GM12878 (cell line): ENCODE measurements at regions not wholly inside any gene's neighbourhood (a gene's known extent, or its start where the extent isn't known, plus 50 kb on each side); places are given as distances from the start of the nearest gene placed in this dataset.

Experiments used
- ATAC-seq: fragments of 200-7000 bp; cut with Tn5 transposase; 3 replicates; pipeline ENCODE4 v1.9.1; 2020; ENCODE audit warnings: mild to moderate bottlenecking, moderate library complexity
- BruUV-seq: library from RNA; stranded (reverse); fragments of 400-500 nt; replicated peaks from 2 replicates; lab custom pipeline; 2021; lab: Mats Ljungman, UMichigan
- CTCF ChIA-PET: fragments of 300-600 bp; sonication (Branson Sonifier 250); formaldehyde crosslinking; extraction: SDS; loops from one replicate; lab custom pipeline; 2021; ENCODE audit warnings: inconsistent platforms; lab: Yijun Ruan, JAX
- POLR2A ChIA-PET: fragments of 350-600 bp; formaldehyde crosslinking; extraction: SDS; loops from one replicate; lab custom pipeline; 2021; ENCODE audit warnings: inconsistent platforms; lab: Charles Lee
- RAD21 ChIA-PET: fragments of 300-600 bp; sonication (Branson Sonifier 250); formaldehyde crosslinking; loops from one replicate; lab custom pipeline; 2023; ENCODE audit warnings: antibody characterized with exemption; ENCODE audit not compliant: unreplicated experiment; lab: Charles Lee
- SMC1A ChIA-PET: fragments of 300-600 bp; sonication (Branson Sonifier 250); formaldehyde crosslinking; loops from one replicate; lab custom pipeline; 2023; ENCODE audit not compliant: unreplicated experiment, uncharacterized antibody; lab: Charles Lee
- DNase-seq: peaks from one replicate; pipeline ENCODE4 v3.0.0-alpha.2; 2011; ENCODE audit warnings: low read depth, low spot score
- FAIRE-seq: peaks from 3 replicates; lab custom pipeline; 2011; peaks lifted over from hg19 to GRCh38; lab: Jason Lieb, UNC
- H2AFZ ChIP-seq: 2 replicates; pipeline ENCODE4 v1.6.0; 2011; ENCODE audit warnings: low read depth, low read length, control low read depth; ENCODE audit not compliant: control insufficient read depth
- H3K27ac ChIP-seq: 2 replicates; pipeline ENCODE4 v1.5.1; 2011; ENCODE audit warnings: control low read depth; ENCODE audit not compliant: control insufficient read depth, insufficient read depth
- H3K27me3 ChIP-seq, 2 experiments: replicated peaks in 1 of 2; 2 replicates each; pipeline versions ENCODE4 v1.6.0 to v1.6.1; 2011; ENCODE audit warnings: low read length in 1 of 2; ENCODE audit not compliant: control insufficient read depth in 2 of 2, insufficient read depth in 2 of 2
- H3K36me3 ChIP-seq, 2 experiments: 2 replicates each; pipeline ENCODE4 v1.5.1; 2011; ENCODE audit warnings: low read length in 1 of 2; ENCODE audit not compliant: control insufficient read depth in 2 of 2, insufficient read depth in 2 of 2
- H3K4me1 ChIP-seq: 2 replicates; pipeline ENCODE4 v1.6.1; 2011; ENCODE audit warnings: mild to moderate bottlenecking, low read length, moderate library complexity, mixed read lengths; ENCODE audit not compliant: control insufficient read depth, insufficient read depth
- H3K4me2 ChIP-seq: 2 replicates; pipeline ENCODE4 v1.6.0; 2011; ENCODE audit warnings: control low read depth; ENCODE audit not compliant: control insufficient read depth, insufficient read depth
- H3K4me3 ChIP-seq: fragments of 200-600 bp; sonication (generic); 2 replicates; pipeline ENCODE4 v1.5.1; 2016
- H3K79me2 ChIP-seq: 2 replicates; pipeline ENCODE4 v1.6.0; 2011; ENCODE audit warnings: low read length; ENCODE audit not compliant: control insufficient read depth, insufficient read depth
- H3K9ac ChIP-seq: 2 replicates; pipeline ENCODE4 v1.8.0; 2011; ENCODE audit warnings: low read length, control low read depth, mixed read lengths; ENCODE audit not compliant: control insufficient read depth, insufficient read depth
- H3K9me3 ChIP-seq: replicated peaks from 3 replicates; pipeline ENCODE4 v1.5.1; 2011; ENCODE audit warnings: mild to moderate bottlenecking, low read length; ENCODE audit not compliant: control insufficient read depth, insufficient read depth
- H4K20me1 ChIP-seq: 2 replicates; pipeline ENCODE4 v1.6.0; 2011; ENCODE audit not compliant: control insufficient read depth, insufficient read depth
- EED ChIP-seq: sonication (generic); IDR thresholded peaks from 2 replicates; pipeline ENCODE4 v1.6.1; 2016; ENCODE audit warnings: antibody characterized with exemption, low read depth
- HCFC1 ChIP-seq: fragments of 150-350 bp; IDR thresholded peaks from 2 replicates; pipeline ENCODE4 v1.6.1; 2014; ENCODE audit warnings: low read length
- IKZF2 ChIP-seq, 2 experiments: fragments of 450-650 bp; IDR thresholded peaks; 2 replicates each; pipeline ENCODE4 v1.6.1; 2017; ENCODE audit warnings: mild to moderate bottlenecking in 2 of 2, moderate library complexity in 2 of 2
- KAT2A ChIP-seq: conservative IDR thresholded peaks from 2 replicates; pipeline ENCODE4 v1.6.1; 2011; ENCODE audit warnings: low read depth, low read length; ENCODE audit not compliant: control insufficient read depth
- NBN ChIP-seq: fragments of 450-650 bp; IDR thresholded peaks from 2 replicates; pipeline ENCODE4 v1.6.1; 2016
- NR2F1 ChIP-seq: fragments of 450-650 bp; conservative IDR thresholded peaks from 2 replicates; pipeline ENCODE4 v1.6.1; 2017; ENCODE audit warnings: mild to moderate bottlenecking
- PKNOX1 ChIP-seq: fragments of 450-650 bp; IDR thresholded peaks from 2 replicates; pipeline ENCODE4 v1.6.1; 2016; ENCODE audit warnings: mild to moderate bottlenecking
- POLR2AphosphoS5 ChIP-seq: IDR thresholded peaks from 2 replicates; pipeline ENCODE4 v1.6.1; 2011; ENCODE audit warnings: mild to moderate bottlenecking, low read length, inconsistent platforms
- WGBS: methylation state at CpG from one replicate; pipeline ENCODE4 v1.1.6; 2016; ENCODE audit warnings: low lambda C conversion rate; ENCODE audit not compliant: insufficient replicate concordance, insufficient coverage; ENCODE audit errors: missing lambda C conversion rate; 5-methylcytosine and 5-hydroxymethylcytosine counted together
- in situ Hi-C: fragments of 300-500 bp; cut with MboI; formaldehyde crosslinking; loops from 9 replicates; pipeline ENCODE4 v1.14.3; 2018; ENCODE audit warnings: mixed read lengths
- intact Hi-C: fragments of 100-400 bp; cut with micrococcal nuclease; formaldehyde crosslinking; loops from one replicate; pipeline ENCODE4 v1.14.2; 2022; ENCODE audit not compliant: unreplicated experiment

DNA sequence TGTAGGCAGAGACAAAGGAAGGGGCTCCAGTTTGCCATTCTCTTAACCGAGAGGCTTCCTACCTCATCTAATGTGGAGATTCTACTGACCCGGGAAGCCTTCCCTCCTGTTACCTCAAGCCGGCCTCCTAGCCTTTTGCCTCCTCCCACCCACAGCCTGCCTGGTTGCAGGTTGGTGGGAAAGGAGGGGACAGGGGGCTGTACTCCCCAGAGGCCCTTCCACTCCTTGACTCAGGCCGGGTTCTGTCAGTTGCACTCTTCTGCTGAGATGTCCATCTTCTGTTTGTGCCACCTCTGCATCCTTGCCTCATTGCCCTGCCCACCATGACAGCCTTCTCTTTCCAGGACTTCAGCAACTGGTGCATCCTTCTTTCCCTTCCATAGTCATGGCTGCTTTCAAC is 98.0 kb upstream of the SLC44A3 start:
- DNase-seq (no peak), FAIRE-seq (no peak), ATAC-seq (no peak)
- BruUV-seq, result no TSS peak
- H3K27me3 ChIP-seq, result no peaks in the 10 kb centered on the region
- H3K27ac ChIP-seq, result no peak overlapping the region
- peaks cover 15% of the 10 kb centered on the region for H3K4me1 ChIP-seq
- no peaks in the 10 kb centered on the region for H3K36me3 ChIP-seq
- 80% methylated on average over 4 of the region's 4 CpGs for WGBS
- ChIA-PET CTCF (interaction anchor here (1.5 to 1.7 kb wide), 3 partner anchors 8 to 79 kb away, joined by 3 to 6 read pairs (median 5); no protein-coding TSS in a partner anchor), SMC1A (interaction anchor here (0.7 kb wide), 1 partner anchor 12 kb away, joined by 3 read pairs; no protein-coding TSS in a partner anchor), RAD21 (interaction anchor here (1.0 to 1.5 kb wide), 2 partner anchors 70 to 132 kb away, joined by 3 read pairs; no protein-coding TSS in a partner anchor), POLR2A (interaction anchor here (0.6 kb wide), 1 partner anchor 355 kb away, joined by 3 read pairs; no protein-coding TSS in a partner anchor)
- no peaks in the 10 kb centered on the region for H3K79me2 ChIP-seq
- no peak overlapping the region for H3K4me2 ChIP-seq
- TF ChIP-seq PKNOX1 (no peak), POLR2AphosphoS5 (no peak), EED (no peak), NBN (no peak), KAT2A (no peak), IKZF2 (IDR thresholded peaks at IDR 0.05) (no peak), NR2F1 (no peak), HCFC1 (no peak)
- in situ Hi-C loops, result no loop called here
- intact Hi-C loops, result loop anchor here (5.0 kb wide), 1 partner anchor 70 kb away; no protein-coding TSS in a partner anchor
- H3K4me3 ChIP-seq, result no peak overlapping the region
- no peak overlapping the region for H2AFZ ChIP-seq
- no peak overlapping the region for H3K9ac ChIP-seq
- H4K20me1 ChIP-seq, result no peaks in the 10 kb centered on the region
- H3K9me3 ChIP-seq, result no peaks in the 10 kb centered on the region
